HG03139 (cell line): ENCODE measurements at regions not wholly inside any gene's neighbourhood (a gene's known extent, or its start where the extent isn't known, plus 50 kb on each side); places are given as distances from the start of the nearest gene placed in this dataset.

Experiments used
- ATAC-seq: cut with Tn5 transposase; IDR thresholded peaks from one replicate; pipeline ENCODE4 v1.9.1; 2021; ENCODE audit not compliant: unreplicated experiment

- no peak for ATAC-seq
These were observed 454.4 kb downstream of the BRD1 start for GRCh38 chr22:49373289-49373666.

GRCh38 chr22:49372530-49373288, 455.0 kb downstream of the BRD1 start:
- no peak for ATAC-seq

- no peak for ATAC-seq
These were observed 455.6 kb downstream of the BRD1 start for GRCh38 chr22:49372111-49372529.

- no peak for ATAC-seq
These were observed 456.2 kb downstream of the BRD1 start for GRCh38 chr22:49371325-49372110.

GRCh38 chr22:49370627-49371301, 456.9 kb downstream of the BRD1 start:
- ATAC-seq: no peak

GRCh38 chr22:49369726-49370626, 457.7 kb downstream of the BRD1 start:
- no peak for ATAC-seq

GRCh38 chr22:49368976-49369725, 458.5 kb downstream of the BRD1 start:
- no peak for ATAC-seq

GRCh38 chr22:49368221-49368975, 459.3 kb downstream of the BRD1 start:
- ATAC-seq: no peak

- ATAC-seq: no peak
These were observed 460.5 kb downstream of the BRD1 start for GRCh38 chr22:49367041-49367697.

GRCh38 chr22:49366437-49366836, 461.2 kb downstream of the BRD1 start:
- ATAC-seq: no peak

GRCh38 chr22:49365910-49366309, 461.8 kb downstream of the BRD1 start:
- ATAC-seq: no peak

- no peak for ATAC-seq
These were observed 462.4 kb downstream of the BRD1 start for GRCh38 chr22:49365191-49365837.

- no peak for ATAC-seq
These were observed 463.3 kb downstream of the BRD1 start for GRCh38 chr22:49364398-49364797.

GRCh38 chr22:49363526-49364230, 464.0 kb downstream of the BRD1 start:
- no peak for ATAC-seq

GRCh38 chr22:49362211-49362839, 465.3 kb downstream of the BRD1 start:
- no peak for ATAC-seq

- ATAC-seq: no peak
These were observed 466.5 kb downstream of the BRD1 start for GRCh38 chr22:49361164-49361563.

- no peak for ATAC-seq
These were observed 466.9 kb downstream of the BRD1 start for GRCh38 chr22:49360746-49361145.
